ENCODE measurements at regions not wholly inside any gene's neighbourhood (a gene's known extent, or its start where the extent isn't known, plus 50 kb on each side); places are given as distances from the start of the nearest gene placed in this dataset.
A peak's percentile ranks its signal among the peaks of the same experiment; 100 is the strongest.

GRCh38 chrX:124863303-124863702 is 456.4 kb upstream of the TEX13C start:
- TF ChIP-seq, protein P1, sequence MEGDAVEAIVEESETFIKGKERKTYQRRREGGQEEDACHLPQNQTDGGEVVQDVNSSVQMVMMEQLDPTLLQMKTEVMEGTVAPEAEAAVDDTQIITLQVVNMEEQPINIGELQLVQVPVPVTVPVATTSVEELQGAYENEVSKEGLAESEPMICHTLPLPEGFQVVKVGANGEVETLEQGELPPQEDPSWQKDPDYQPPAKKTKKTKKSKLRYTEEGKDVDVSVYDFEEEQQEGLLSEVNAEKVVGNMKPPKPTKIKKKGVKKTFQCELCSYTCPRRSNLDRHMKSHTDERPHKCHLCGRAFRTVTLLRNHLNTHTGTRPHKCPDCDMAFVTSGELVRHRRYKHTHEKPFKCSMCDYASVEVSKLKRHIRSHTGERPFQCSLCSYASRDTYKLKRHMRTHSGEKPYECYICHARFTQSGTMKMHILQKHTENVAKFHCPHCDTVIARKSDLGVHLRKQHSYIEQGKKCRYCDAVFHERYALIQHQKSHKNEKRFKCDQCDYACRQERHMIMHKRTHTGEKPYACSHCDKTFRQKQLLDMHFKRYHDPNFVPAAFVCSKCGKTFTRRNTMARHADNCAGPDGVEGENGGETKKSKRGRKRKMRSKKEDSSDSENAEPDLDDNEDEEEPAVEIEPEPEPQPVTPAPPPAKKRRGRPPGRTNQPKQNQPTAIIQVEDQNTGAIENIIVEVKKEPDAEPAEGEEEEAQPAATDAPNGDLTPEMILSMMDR (optimal IDR thresholded peaks at IDR 0.05 in 1 of 3, IDR thresholded peaks at IDR 0.05 in 1 of 3, conservative IDR thresholded peaks at IDR 0.05 in 1 of 3; ENCODE audit: extremely low read depth in 1 of 3, insufficient read depth in 2 of 3, low read length in 3 of 3) = peak in 1 of 3 experiments; percentile 23
- no peak for TF ChIP-seq EZH2 (IDR thresholded peaks at IDR 0.05; ENCODE audit: low read length)
